GM10248 (cell line): ENCODE measurements at regions not wholly inside any gene's neighbourhood (a gene's known extent, or its start where the extent isn't known, plus 50 kb on each side); places are given as distances from the start of the nearest gene placed in this dataset.

Experiments
- CTCF ChIA-PET: fragments of 300-600 bp; sonication (Branson Sonifier 250); formaldehyde crosslinking; extraction: SDS; loops from one replicate; lab custom pipeline; 2021; ENCODE audit warnings: antibody characterized with exemption; lab: Yijun Ruan, JAX
- POLR2A ChIA-PET: fragments of 350-650 bp; sonication (Branson Sonifier 250); formaldehyde crosslinking; extraction: SDS; loops from one replicate; lab custom pipeline; 2020; ENCODE audit warnings: antibody characterized with exemption; lab: Yijun Ruan, JAX
- DNase-seq: peaks from one replicate; pipeline ENCODE4 v3.0.0; 2012; ENCODE audit errors: extremely low spot score
- CTCF ChIP-seq: IDR thresholded peaks from 2 replicates; pipeline ENCODE4 v1.5.1; 2012; ENCODE audit warnings: mild to moderate bottlenecking, low read depth; ENCODE audit errors: extremely low read depth, missing control alignments, control extremely low read depth

- DNase-seq: no peak
- POLR2A ChIA-PET: no interaction called here
- CTCF ChIA-PET: no interaction called here
- TF ChIP-seq CTCF: no peak
Observed at GRCh38 chrX:78513971-78514738, 145.0 kb downstream of the RTL3 start.

GRCh38 chrX:78506248-78506647 is 152.9 kb downstream of the RTL3 start:
- no peak for TF ChIP-seq CTCF
- ChIA-PET CTCF (no interaction called here), POLR2A (no interaction called here)
- DNase-seq: no peak

- ChIA-PET POLR2A (no interaction called here), CTCF (no interaction called here)
- TF ChIP-seq CTCF: no peak
- DNase-seq: no peak
Observed at GRCh38 chrX:78496483-78496882, 162.6 kb downstream of the RTL3 start.

GRCh38 chrX:78493180-78493579 is 165.8 kb upstream of the CYSLTR1 start:
- ChIA-PET POLR2A (no interaction called here), CTCF (no interaction called here)
- no peak for TF ChIP-seq CTCF
- DNase-seq: no peak

GRCh38 chrX:78476701-78477100 is 149.3 kb upstream of the CYSLTR1 start:
- no peak for TF ChIP-seq CTCF
- no peak for DNase-seq
- ChIA-PET POLR2A (no interaction called here), CTCF (no interaction called here)

- ChIA-PET POLR2A (no interaction called here), CTCF (no interaction called here)
- no peak for TF ChIP-seq CTCF
- no peak for DNase-seq
Observed at GRCh38 chrX:78456909-78457308, 129.5 kb upstream of the CYSLTR1 start.

GRCh38 chrX:78455901-78456300 is 128.5 kb upstream of the CYSLTR1 start:
- ChIA-PET POLR2A (no interaction called here), CTCF (no interaction called here)
- TF ChIP-seq CTCF: no peak
- no peak for DNase-seq
